GM23338 (cell line): ENCODE measurements at regions not wholly inside any gene's neighbourhood (a gene's known extent, or its start where the extent isn't known, plus 50 kb on each side); places are given as distances from the start of the nearest gene placed in this dataset.

ENCODE experiments used
- ETS1 ChIP-seq: IDR thresholded peaks from 2 replicates; pipeline ENCODE4 v1.6.1; 2016; ENCODE audit warnings: antibody characterized with exemption
- EZH2 ChIP-seq: fragments of 200-600 bp; sonication (generic); IDR thresholded peaks from one replicate; pipeline ENCODE4 v1.8.0; 2017; ENCODE audit warnings: antibody characterized with exemption, mild to moderate bottlenecking, low read depth; ENCODE audit not compliant: unreplicated experiment
- EZH2phosphoT487 ChIP-seq: fragments of 200-600 bp; sonication (generic); IDR thresholded peaks from one replicate; pipeline ENCODE4 v1.8.1; 2018; ENCODE audit warnings: antibody characterized with exemption; ENCODE audit not compliant: unreplicated experiment
- JUNB ChIP-seq: IDR thresholded peaks from one replicate; pipeline ENCODE4 v1.6.1; 2016; ENCODE audit warnings: antibody characterized with exemption; ENCODE audit not compliant: unreplicated experiment
- NANOG ChIP-seq: IDR thresholded peaks from 2 replicates; pipeline ENCODE4 v1.6.1; 2016; ENCODE audit warnings: antibody characterized with exemption, borderline replicate concordance
- POLR2AphosphoS5 ChIP-seq: IDR thresholded peaks from 2 replicates; pipeline ENCODE4 v1.6.1; 2016; ENCODE audit warnings: antibody characterized with exemption, low read depth
- STAT1 ChIP-seq: IDR thresholded peaks from one replicate; pipeline ENCODE4 v1.6.1; 2016; ENCODE audit warnings: antibody characterized with exemption; ENCODE audit not compliant: unreplicated experiment
- ZNF114 ChIP-seq: fragments of 250-450 bp; sonication (Bioruptor Pico); IDR thresholded peaks from 2 replicates; pipeline ENCODE4 v1.5.0; 2020; ENCODE audit warnings: mild to moderate bottlenecking, moderate library complexity
- ZNF331 ChIP-seq: fragments of 250-450 bp; sonication (Bioruptor Pico); IDR thresholded peaks from 2 replicates; pipeline ENCODE4 v1.5.0; 2020; ENCODE audit warnings: low read depth, mild to moderate bottlenecking, moderate library complexity
- ZNF462 ChIP-seq: fragments of 250-450 bp; sonication (Bioruptor Pico); IDR thresholded peaks from 2 replicates; pipeline ENCODE4 v1.5.0; 2020; ENCODE audit warnings: mild to moderate bottlenecking, moderate library complexity

GRCh38 chr7:50210706-50211115, 93.8 kb upstream of the IKZF1 start (continued):
- no peak for TF ChIP-seq ZNF462
- TF ChIP-seq JUNB: no peak
- no peak for TF ChIP-seq EZH2
- TF ChIP-seq STAT1: no peak
- no peak for TF ChIP-seq ZNF114
- TF ChIP-seq ETS1: no peak
- TF ChIP-seq NANOG: no peak
- TF ChIP-seq POLR2AphosphoS5: no peak
- no peak for TF ChIP-seq ZNF331
- TF ChIP-seq EZH2phosphoT487: no peak
